GM18511 (cell line): ENCODE measurements at regions not wholly inside any gene's neighbourhood (a gene's known extent, or its start where the extent isn't known, plus 50 kb on each side); places are given as distances from the start of the nearest gene placed in this dataset.

ENCODE experiments used
- ATAC-seq: cut with Tn5 transposase; IDR thresholded peaks from one replicate; pipeline ENCODE4 v1.9.1; 2021; ENCODE audit warnings: mild to moderate bottlenecking, moderate library complexity; ENCODE audit not compliant: unreplicated experiment

DNA sequence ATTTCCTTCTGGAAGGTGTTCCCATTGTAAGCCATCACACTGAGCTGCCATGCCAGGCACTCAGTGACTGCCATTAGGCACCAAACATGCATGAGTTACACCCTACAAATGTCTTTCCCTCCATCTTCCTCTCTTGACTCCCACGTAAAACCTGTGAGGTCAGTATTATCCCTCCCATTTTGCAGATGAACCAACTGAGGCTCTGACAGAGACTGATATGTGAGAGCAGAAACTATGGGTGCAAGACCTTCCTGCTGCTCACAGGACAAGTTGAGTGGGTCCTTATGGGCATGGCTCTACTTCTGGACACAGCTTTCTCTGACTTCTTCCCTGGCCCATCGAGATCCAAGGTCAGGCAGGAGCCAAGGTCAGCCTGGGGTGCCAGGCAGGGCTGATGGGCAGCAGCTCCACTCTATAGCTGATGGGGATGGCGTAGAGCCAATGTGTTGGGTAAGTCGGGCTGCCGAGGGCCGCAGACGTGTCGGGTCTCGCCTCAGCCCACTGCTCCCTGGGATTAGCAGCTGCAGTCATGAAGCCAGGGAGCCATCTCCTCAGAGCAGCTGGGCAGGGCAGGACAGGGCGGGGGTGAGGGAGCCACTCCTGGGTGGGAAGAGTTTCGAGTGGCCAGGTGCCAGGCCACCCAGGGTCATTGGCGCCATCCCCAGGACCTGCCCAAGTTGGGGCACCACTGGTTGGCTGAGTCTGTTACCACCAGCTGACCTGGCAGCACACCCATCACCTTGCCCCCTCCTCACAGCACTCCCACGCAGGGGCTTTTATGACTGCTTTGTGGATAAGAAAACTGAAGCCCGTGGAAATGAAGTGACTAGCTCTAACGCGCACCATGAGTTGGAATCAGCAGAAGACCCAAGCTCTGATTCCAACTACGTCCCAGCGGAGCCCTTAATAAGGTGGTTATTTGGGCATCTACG lies 117.8 kb upstream of the ZMIZ1 start:
- no peak for ATAC-seq

DNA sequence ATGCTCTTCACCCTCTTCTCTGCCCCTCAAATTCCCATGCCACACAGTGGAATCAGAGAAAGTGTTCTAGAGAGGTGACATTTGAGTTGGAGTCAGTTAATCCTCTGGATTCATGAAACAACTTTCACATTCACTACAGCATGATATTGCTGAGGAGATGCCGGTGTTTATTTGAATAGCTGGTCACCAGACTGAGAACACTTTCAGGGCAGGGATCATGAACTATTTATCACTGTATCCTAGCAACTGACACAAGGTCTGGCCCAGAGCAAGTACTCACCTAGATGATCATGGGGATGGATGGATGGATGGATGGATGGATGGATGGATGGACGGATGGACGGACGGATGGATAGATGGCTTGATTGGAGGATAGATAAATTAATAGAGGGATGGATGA lies 116.7 kb upstream of the ZMIZ1 start:
- no peak for ATAC-seq

GRCh38 chr10:78952686-78953085 lies 116.1 kb upstream of the ZMIZ1 start:
- peak; percentile 2 for ATAC-seq

GRCh38 chr10:78953113-78953798 lies 115.5 kb upstream of the ZMIZ1 start:
- ATAC-seq = peak; percentile 84

- no peak for ATAC-seq
Observed at GRCh38 chr10:78953799-78954297, 114.9 kb upstream of the ZMIZ1 start.

- ATAC-seq = no peak
Observed at GRCh38 chr10:78954689-78955088, 114.1 kb upstream of the ZMIZ1 start.

DNA sequence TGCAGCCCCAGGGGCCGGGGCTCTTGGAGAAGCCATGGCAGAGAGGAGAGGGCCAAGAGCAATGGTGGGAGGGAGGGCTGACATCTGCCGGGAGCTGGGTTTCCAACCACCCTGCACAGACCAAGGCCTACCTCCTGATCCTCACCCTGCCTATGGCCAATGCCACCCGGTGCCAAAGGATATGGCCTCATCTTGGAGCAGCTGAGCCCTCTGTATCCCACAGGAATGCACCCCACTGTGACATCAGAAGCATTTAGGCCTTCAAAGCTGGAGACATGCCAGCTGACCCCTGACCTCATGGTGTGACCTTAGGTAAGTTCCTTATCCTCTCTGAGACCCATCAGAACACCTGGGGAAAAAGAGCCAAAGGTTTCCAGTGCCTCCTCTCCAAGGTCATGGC lies 113.6 kb upstream of the ZMIZ1 start:
- no peak for ATAC-seq

- no peak for ATAC-seq
Observed at GRCh38 chr10:78956391-78956790, 112.4 kb upstream of the ZMIZ1 start.

- no peak for ATAC-seq
Observed at GRCh38 chr10:78957471-78958039, 111.2 kb upstream of the ZMIZ1 start.

- no peak for ATAC-seq
Observed at GRCh38 chr10:78959217-78959923, 109.4 kb upstream of the ZMIZ1 start.

DNA sequence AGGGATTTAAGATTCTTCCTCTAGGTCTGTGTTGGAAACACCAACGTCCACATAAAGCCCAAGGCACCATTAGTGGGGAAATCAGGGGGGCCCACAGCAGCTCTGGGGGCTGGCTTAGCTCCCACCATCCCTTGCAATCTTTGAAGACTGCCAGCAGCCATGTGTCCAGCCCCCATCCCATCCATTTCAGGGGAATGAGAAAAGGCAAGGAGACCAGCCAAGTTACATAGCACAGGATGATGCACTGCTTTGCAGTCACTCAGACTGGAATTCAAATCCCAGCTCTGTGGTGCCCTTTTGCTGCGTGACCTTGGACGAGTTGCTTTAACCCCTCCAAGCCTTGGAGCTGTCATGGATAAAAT lies 108.9 kb upstream of the ZMIZ1 start:
- ATAC-seq = no peak

DNA sequence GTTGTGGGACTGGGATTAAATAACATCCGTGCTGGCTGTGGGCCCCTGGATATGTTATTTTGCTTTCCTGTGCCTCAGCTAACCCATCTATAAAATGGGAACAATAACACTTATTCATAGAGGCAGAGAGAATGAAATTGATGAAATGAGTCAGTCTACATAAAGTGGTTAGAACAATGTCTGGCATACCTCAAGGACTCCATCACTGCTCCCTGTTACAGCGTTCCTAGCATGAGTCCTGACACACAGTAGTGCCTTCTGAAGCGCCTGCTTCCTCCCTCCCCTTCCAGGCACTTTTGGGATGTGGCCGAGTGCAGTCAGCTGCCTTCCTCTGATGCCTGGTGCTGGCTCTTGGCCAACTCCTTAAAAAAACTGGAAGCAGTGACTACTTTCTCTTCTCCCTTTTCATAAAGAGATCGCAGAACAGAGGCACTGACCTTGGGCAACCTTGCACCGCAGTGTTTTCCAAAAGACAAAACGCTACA lies 108.4 kb upstream of the ZMIZ1 start:
- no peak for ATAC-seq

DNA sequence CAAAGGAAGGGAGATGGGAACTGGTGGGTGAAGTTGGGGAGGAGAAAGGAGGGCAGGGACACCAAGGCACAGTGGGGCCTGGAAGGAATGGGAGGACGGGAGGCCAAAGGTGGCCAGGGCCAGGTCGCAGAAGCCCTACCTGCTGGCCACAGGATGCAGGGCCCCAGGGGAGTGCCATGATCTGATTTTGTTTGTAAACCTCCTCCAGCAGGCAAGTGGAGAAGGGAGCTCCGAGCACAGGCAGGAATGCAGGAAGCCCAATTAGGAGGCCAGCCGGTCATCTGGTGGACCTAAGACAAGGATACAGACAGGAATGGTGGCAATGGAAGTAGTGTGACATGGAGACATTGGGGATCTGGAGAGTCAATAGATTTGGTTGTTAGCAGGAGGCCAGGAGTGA lies 107.0 kb upstream of the ZMIZ1 start:
- ATAC-seq = no peak

DNA sequence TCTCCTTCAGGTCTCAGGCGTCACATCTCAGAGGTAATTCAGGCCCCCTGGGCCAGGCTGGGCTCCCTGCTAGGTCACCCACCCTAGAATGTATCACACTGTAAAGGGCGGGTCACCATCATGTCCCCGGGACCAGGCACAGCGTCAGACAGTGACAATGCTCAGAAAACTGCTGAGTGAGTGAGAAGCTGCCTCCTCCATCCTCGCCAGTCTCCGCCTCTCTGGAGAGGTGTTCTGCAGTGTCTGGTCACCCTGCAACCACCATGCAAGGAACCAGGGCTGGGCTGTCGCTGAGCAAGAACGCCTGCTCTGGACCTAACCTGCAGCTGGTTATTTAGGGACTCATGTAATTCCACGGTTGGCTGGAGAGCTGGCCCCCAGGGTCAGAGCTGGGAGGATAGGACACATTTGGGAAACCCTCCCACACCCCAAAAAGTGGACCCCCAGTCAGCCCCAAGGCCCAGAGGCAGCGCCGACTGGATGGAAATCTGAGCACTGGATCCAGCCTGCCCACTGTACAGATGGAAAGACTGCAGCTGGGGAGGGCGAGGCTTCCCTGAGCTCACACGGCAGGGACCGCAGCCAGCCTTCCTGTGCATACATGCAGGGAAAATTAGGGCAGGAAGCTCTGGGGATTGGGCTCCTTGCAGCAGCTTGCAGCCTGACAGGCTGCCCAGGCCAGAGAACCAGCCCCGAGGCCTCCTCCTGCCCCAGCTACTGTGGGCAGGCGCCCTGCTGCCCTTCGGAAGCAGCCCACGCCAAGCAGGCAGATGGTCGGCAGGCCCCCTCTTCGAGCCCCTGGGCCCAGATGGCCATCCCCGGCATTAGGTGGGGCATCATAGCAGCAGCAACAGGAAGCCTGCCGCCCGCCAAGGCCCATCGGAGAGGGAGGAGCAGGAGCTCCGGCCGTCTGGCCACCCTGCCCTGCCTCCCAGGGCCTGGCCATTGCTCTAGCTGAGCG lies 105.4 kb upstream of the ZMIZ1 start:
- no peak for ATAC-seq

DNA sequence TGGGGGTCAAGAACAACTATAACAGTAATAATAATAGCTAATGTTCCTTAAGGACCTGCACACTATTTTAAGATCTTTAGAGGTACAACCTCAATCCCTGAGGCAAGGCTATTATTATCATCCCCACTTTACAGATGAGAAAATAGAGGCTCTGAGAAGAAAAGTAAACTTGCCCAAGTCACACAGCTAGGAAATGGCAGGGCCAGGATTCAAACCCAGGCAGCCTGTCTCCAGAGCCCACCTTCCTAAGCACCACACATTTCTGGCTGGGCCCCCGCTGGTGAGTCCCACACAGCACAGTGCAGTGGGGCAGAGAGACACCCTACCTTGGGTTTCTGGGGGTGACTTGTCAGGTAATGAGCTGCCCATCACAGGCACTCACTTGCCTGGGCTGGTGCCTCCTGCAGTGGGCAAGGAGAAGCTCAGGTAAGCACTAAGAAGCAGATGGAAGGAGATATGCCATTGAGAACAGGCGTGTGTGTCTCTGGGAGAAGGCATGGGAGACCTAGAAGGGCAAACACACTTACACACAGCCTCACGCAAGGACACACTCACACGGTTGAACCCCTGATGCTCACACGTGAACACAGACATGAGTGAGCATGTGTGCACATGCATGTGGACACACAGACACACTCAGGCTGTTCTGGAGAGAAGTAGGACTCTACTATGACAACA lies 104.4 kb upstream of the ZMIZ1 start:
- ATAC-seq = no peak

DNA sequence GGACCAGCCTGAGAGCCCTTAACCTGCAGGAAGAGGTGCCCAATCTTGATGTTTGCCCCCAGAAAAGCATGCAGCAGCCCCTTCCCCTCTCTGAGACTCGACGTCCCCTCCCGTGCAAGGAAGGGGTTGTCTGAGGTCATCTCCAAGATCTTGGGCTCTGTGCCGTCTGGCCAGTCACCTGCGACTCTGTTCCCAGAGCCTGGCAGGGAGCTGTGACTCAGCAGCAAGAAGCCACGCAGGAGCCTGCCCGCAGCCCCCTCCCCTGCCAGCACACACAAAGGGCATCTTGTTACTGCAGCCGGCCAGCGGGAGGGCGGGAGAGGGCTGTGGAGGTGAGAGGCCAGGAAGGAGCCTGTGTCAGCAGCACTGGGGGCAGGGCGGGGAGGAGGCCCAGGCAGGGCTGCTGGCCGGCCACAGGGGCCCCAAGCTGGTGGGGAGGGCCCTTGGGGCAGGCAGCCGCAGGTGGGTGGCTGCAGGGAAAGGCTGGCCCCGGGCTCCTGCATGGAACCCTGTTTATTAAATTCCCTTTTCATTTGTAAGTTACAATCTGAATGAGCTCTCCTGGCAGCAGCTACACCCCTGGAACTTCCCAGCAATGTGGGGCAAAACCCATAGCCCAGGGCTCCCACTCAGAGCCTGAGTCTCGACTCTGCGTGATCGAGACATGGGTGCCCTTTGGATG lies 103.7 kb upstream of the ZMIZ1 start:
- no peak for ATAC-seq

GRCh38 chr10:78966182-78966787 lies 102.5 kb upstream of the ZMIZ1 start:
- ATAC-seq = no peak

DNA sequence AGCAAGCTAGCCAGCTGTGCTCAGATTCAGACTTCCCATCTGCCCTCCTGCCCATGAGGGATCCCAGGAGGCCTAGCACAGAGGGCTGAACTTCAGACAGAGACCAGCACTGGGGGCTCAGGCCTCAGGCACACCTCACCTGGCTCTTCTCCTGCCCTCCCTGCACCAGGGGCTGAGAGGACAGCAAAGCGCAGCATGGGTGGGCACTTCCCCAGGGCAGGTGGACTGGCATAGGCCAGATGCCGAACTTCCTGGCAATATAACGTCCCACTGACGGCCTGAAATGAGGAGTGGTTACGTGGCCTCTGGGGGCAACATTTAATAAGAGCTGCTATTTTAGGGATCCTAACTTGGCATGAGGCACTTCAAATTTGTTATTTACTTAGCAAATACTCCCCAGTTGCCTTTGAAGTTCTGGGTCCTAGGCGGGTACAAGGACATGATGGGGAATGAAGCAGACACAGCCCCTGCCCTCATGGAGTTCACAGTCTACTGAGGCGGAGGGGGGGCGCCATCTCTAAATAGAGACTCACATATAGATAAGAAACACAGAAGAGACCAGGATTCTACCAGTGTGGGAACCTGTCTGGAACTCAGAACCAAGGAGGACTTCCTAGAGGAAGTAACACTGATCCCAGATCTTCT lies 101.8 kb upstream of the ZMIZ1 start:
- no peak for ATAC-seq
